Endothelial cell of umbilical vein (primary cell): ENCODE measurements at regions not wholly inside any gene's neighbourhood (a gene's known extent, or its start where the extent isn't known, plus 50 kb on each side); places are given as distances from the start of the nearest gene placed in this dataset.

Experiments used
- BruUV-seq: library from RNA; stranded (reverse); fragments of 400-500 nt; replicated peaks from 2 replicates; lab custom pipeline; 2021; lab: Mats Ljungman, UMichigan
- CTCF ChIA-PET: fragments of 300-600, 350-600 bp; sonication (Branson Sonifier 250); formaldehyde crosslinking; loops from one replicate; lab custom pipeline; 2021; ENCODE audit warnings: antibody characterized with exemption, inconsistent platforms; lab: Charles Lee
- POLR2A ChIA-PET: fragments of 300-600, 350-600 bp; sonication (Branson Sonifier 250); formaldehyde crosslinking; loops from one replicate; lab custom pipeline; 2021; ENCODE audit warnings: antibody characterized with exemption, inconsistent platforms; lab: Charles Lee
- DNase-seq: peaks from one replicate; pipeline ENCODE4 v3.0.0-alpha.2; 2011; ENCODE audit warnings: low read depth, low spot score
- FAIRE-seq: peaks from 2 replicates; lab custom pipeline; 2011; peaks lifted over from hg19 to GRCh38; lab: Jason Lieb, UNC
- H2AFZ ChIP-seq: 2 replicates; pipeline ENCODE4 v1.6.0; 2012; ENCODE audit warnings: low read depth, low read length, control low read depth, inconsistent platforms
- H3K27ac ChIP-seq: 2 replicates; pipeline ENCODE4 v1.5.1; 2011; ENCODE audit warnings: low read depth, mild to moderate bottlenecking, control low read depth, low read length, moderate library complexity; ENCODE audit not compliant: insufficient read depth
- H3K27me3 ChIP-seq, 2 experiments: 2 replicates each; pipeline versions ENCODE4 v1.6.0 to v1.6.1; 2011; ENCODE audit warnings: low read length in 2 of 2, mixed read lengths in 1 of 2; ENCODE audit not compliant: control insufficient read depth in 2 of 2, insufficient read depth in 2 of 2
- H3K36me3 ChIP-seq, 2 experiments: 2 replicates in 1 of 2; 3 replicates in 1 of 2; pipeline ENCODE4 v1.5.1; 2011; ENCODE audit warnings: low read length in 2 of 2, mild to moderate bottlenecking in 1 of 2, moderate library complexity in 1 of 2; ENCODE audit not compliant: control insufficient read depth in 2 of 2, insufficient read depth in 2 of 2; ENCODE audit errors: extremely low read depth in 1 of 2
- H3K4me1 ChIP-seq: 3 replicates; pipeline ENCODE4 v1.5.1; 2011; ENCODE audit warnings: mild to moderate bottlenecking, low read length; ENCODE audit not compliant: control insufficient read depth, insufficient read depth; ENCODE audit errors: extremely low read depth
- H3K4me2 ChIP-seq: 2 replicates; pipeline ENCODE4 v1.6.1; 2011; ENCODE audit warnings: low read length, control low read depth, mixed read lengths; ENCODE audit not compliant: insufficient read depth
- H3K4me3 ChIP-seq, 3 experiments: fragments of 200-600 bp in 1 of 3; sonication (generic), shearing (Covaris generic) in 1 of 3; replicated peaks in 1 of 3; 2 replicates each; pipeline ENCODE4 v1.5.1; 2011 to 2016; ENCODE audit warnings: control low read depth in 3 of 3, low read length in 3 of 3, mild to moderate bottlenecking in 2 of 3, inconsistent platforms in 1 of 3, low read depth in 1 of 3, moderate library complexity in 1 of 3; ENCODE audit not compliant: insufficient read depth in 1 of 3
- H3K79me2 ChIP-seq: 2 replicates; pipeline ENCODE4 v1.6.0; 2012; ENCODE audit warnings: low read length, inconsistent platforms; ENCODE audit not compliant: control insufficient read depth, insufficient read depth
- H3K9ac ChIP-seq: replicated peaks from 2 replicates; pipeline ENCODE3; 2011; ENCODE audit warnings: low read length, control low read depth; ENCODE audit not compliant: insufficient read depth; ENCODE audit errors: extremely low read depth
- H3K9me1 ChIP-seq: replicated peaks from 3 replicates; pipeline ENCODE4 v1.6.0; 2011; ENCODE audit warnings: mild to moderate bottlenecking, low read length; ENCODE audit not compliant: control insufficient read depth, insufficient read depth; ENCODE audit errors: extremely low read depth
- H3K9me3 ChIP-seq: replicated peaks from 2 replicates; pipeline ENCODE4 v1.5.1; 2012; ENCODE audit warnings: low read length, inconsistent platforms; ENCODE audit not compliant: control insufficient read depth, insufficient read depth
- H4K20me1 ChIP-seq: replicated peaks from 2 replicates; pipeline ENCODE3; 2011; ENCODE audit warnings: mild to moderate bottlenecking, low read length; ENCODE audit not compliant: control insufficient read depth, insufficient read depth; ENCODE audit errors: extremely low read depth
- EZH2 ChIP-seq: IDR thresholded peaks from 2 replicates; pipeline ENCODE4 v1.6.1; 2012; ENCODE audit warnings: borderline replicate concordance, low read depth, mild to moderate bottlenecking, moderate library complexity, low read length, inconsistent platforms; ENCODE audit not compliant: severe bottlenecking
- FOS ChIP-seq: IDR thresholded peaks from 2 replicates; pipeline ENCODE4 v1.6.1; 2011; ENCODE audit warnings: mild to moderate bottlenecking, low read length, moderate library complexity, borderline replicate concordance; ENCODE audit not compliant: insufficient read depth
- GATA2 ChIP-seq: IDR thresholded peaks from 2 replicates; pipeline ENCODE4 v1.7.0; 2011; ENCODE audit warnings: low read depth, mild to moderate bottlenecking, moderate library complexity, mixed read lengths, low read length; ENCODE audit not compliant: insufficient read length, insufficient read depth
- JUN ChIP-seq: IDR thresholded peaks from 2 replicates; pipeline ENCODE4 v1.6.1; 2011; ENCODE audit warnings: borderline replicate concordance, low read depth; ENCODE audit not compliant: insufficient read length, insufficient read depth
- MYC ChIP-seq: IDR thresholded peaks from one replicate; pipeline ENCODE4 v1.6.1; 2011; ENCODE audit warnings: mild to moderate bottlenecking, low read depth, low read length
- POLR2A ChIP-seq: IDR thresholded peaks from 2 replicates; pipeline ENCODE4 v1.6.1; 2012; ENCODE audit warnings: low read depth, mild to moderate bottlenecking, control low read depth, low read length
- POLR2AphosphoS5 ChIP-seq: IDR thresholded peaks from 2 replicates; pipeline ENCODE4 v1.6.1; 2012; ENCODE audit warnings: low read depth, mild to moderate bottlenecking, control low read depth, low read length, moderate library complexity; ENCODE audit not compliant: insufficient read depth
- dilution Hi-C: fragments of 300-500 bp; cut with MboI; formaldehyde crosslinking; loops from one replicate; pipeline ENCODE4 v1.15.0; 2019; ENCODE audit warnings: low sequenced_read_pairs; ENCODE audit not compliant: extremely low pct_ligation_motif_present
- intact Hi-C: fragments of 100-400 bp; cut with micrococcal nuclease; formaldehyde crosslinking; loops from one replicate; pipeline ENCODE4 v1.10.0; 2022
- TF ChIP-seq, protein P1 (sequence below), 2 donors: IDR thresholded peaks; 1 replicate in 1 of 2; 2 replicates in 1 of 2; pipeline ENCODE4 v1.5.1; 2011; ENCODE audit warnings: low read length in 2 of 2, mild to moderate bottlenecking in 2 of 2, moderate library complexity in 2 of 2, control low read depth in 1 of 2, inconsistent platforms in 1 of 2, low read depth in 1 of 2; ENCODE audit not compliant: insufficient read depth in 1 of 2; ENCODE audit errors: extremely low read depth in 1 of 2
- TF ChIP-seq, protein P2 (sequence below): IDR thresholded peaks from 2 replicates; pipeline ENCODE4 v1.6.1; 2011; ENCODE audit not compliant: insufficient read depth, insufficient read length

DNA sequence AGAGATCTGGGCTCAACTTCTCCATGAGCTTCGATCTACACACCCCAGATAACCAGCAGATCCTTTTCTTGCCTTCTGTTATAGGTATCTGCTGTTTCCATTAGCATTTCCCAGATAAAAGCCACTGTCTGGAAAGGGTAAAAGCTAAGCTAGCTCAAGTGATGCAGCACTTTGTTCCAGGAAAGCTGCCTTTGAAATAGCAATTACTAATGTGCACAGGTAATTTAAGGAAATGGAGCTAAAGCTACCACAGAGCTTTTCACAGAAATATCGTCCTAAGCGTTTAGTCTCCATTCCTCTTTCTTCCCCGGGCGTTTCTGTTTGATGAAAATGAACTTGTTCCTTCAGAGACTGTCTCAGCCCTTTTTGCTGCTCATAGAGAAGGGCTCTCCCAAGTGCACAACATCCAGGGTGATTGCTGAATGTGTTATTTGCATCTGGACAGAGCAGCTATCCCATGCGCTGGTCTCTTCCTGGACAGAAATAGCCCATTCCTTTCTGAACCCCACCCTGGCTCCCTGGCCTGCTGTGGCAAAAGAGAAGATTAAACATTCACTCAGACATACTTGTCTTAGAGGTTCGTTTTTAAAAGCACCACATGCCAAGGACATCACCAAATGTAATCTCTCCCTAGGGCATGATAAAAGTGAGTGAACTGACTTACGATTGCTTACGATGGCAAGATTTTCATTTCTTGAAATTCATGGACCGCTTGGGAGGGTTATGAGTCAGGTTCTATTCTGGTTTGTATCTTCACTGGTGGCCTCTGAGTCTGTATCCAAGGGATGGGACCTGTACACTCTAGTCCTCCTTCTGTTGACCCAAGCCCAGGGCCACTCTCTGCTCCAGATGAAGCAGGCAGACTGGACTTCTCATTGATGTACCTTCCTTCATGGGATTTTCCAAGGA is 429.1 kb upstream of the CDH4 start:
- Histone ChIP-seq H3K79me2 (no peaks in the 10 kb centered on the region), H3K27me3 (no peaks in the 10 kb centered on the region), H4K20me1 (no peaks in the 10 kb centered on the region), H3K4me3 (no peak overlapping the region), H3K4me1 (no peaks in the 10 kb centered on the region), H3K9ac (no peak overlapping the region), H3K27ac (no peak overlapping the region), H3K9me3 (peaks cover 12% of the 10 kb centered on the region), H3K4me2 (no peak overlapping the region), H3K9me1 (no peaks in the 10 kb centered on the region), H3K36me3 (no peaks in the 10 kb centered on the region), H2AFZ (no peak overlapping the region)
- ChIA-PET CTCF (no interaction called here), POLR2A (no interaction called here)
- FAIRE-seq (no peak), DNase-seq (no peak)
- TF ChIP-seq EZH2 (no peak), FOS (no peak), GATA2 (no peak), JUN (no peak), MYC (no peak), POLR2A (no peak), POLR2AphosphoS5 (no peak)
- TF ChIP-seq, protein P1, sequence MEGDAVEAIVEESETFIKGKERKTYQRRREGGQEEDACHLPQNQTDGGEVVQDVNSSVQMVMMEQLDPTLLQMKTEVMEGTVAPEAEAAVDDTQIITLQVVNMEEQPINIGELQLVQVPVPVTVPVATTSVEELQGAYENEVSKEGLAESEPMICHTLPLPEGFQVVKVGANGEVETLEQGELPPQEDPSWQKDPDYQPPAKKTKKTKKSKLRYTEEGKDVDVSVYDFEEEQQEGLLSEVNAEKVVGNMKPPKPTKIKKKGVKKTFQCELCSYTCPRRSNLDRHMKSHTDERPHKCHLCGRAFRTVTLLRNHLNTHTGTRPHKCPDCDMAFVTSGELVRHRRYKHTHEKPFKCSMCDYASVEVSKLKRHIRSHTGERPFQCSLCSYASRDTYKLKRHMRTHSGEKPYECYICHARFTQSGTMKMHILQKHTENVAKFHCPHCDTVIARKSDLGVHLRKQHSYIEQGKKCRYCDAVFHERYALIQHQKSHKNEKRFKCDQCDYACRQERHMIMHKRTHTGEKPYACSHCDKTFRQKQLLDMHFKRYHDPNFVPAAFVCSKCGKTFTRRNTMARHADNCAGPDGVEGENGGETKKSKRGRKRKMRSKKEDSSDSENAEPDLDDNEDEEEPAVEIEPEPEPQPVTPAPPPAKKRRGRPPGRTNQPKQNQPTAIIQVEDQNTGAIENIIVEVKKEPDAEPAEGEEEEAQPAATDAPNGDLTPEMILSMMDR (IDR thresholded peaks at IDR 0.05; ENCODE audit: extremely low read depth in 1 of 2, insufficient read depth in 1 of 2, low read depth in 1 of 2, low read length in 2 of 2), result no peak
- TF ChIP-seq, protein P2, sequence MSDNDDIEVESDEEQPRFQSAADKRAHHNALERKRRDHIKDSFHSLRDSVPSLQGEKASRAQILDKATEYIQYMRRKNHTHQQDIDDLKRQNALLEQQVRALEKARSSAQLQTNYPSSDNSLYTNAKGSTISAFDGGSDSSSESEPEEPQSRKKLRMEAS, result no peak
- intact Hi-C loops (no loop called here), dilution Hi-C loops (no loop called here)
- no TSS peak for BruUV-seq
